Activated naive CD8-positive, alpha-beta T cell treated with anti-CD3 and anti-CD28 coated beads, Interleukin-2, amount 50 U/mL, for 16 hours (primary cell): ENCODE measurements at regions not wholly inside any gene's neighbourhood (a gene's known extent, or its start where the extent isn't known, plus 50 kb on each side); places are given as distances from the start of the nearest gene placed in this dataset.

Experiments
- DNase-seq: peaks from one replicate; pipeline ENCODE4 v3.0.0-alpha.2; 2020; ENCODE audit warnings: low read depth, low spot score

GRCh38 chr6:43968110-43968965, 158.9 kb downstream of the MRPL14 start:
- DNase-seq, result no peak

GRCh38 chr6:43967719-43968091, 159.5 kb downstream of the MRPL14 start:
- DNase-seq, result no peak

- DNase-seq, result no peak
Measured at GRCh38 chr6:43966853-43967718, 160.2 kb downstream of the MRPL14 start.

GRCh38 chr6:43966374-43966658, 160.9 kb downstream of the MRPL14 start:
- DNase-seq, result no peak

GRCh38 chr6:43965628-43966373, 161.5 kb downstream of the MRPL14 start:
- no peak for DNase-seq

- no peak for DNase-seq
Measured at GRCh38 chr6:43964659-43965570, 162.3 kb downstream of the MRPL14 start.

GRCh38 chr6:43963877-43964658, 163.2 kb downstream of the MRPL14 start:
- DNase-seq, result no peak

- DNase-seq, result no peak
Measured at GRCh38 chr6:43963203-43963602, 164.0 kb downstream of the MRPL14 start.

GRCh38 chr6:43962458-43962857, 164.8 kb downstream of the MRPL14 start:
- DNase-seq, result no peak

- DNase-seq, result no peak
Measured at GRCh38 chr6:43957273-43957672, 170.0 kb downstream of the MRPL14 start.

GRCh38 chr6:43956478-43956877, 170.8 kb downstream of the MRPL14 start:
- DNase-seq, result no peak

- no peak for DNase-seq
Measured at GRCh38 chr6:43954311-43955131, 172.7 kb downstream of the MRPL14 start.

GRCh38 chr6:43953794-43954310, 173.4 kb downstream of the MRPL14 start:
- no peak for DNase-seq

GRCh38 chr6:43953256-43953655, 174.0 kb downstream of the MRPL14 start:
- no peak for DNase-seq

GRCh38 chr6:43952746-43953145, 174.5 kb downstream of the MRPL14 start:
- DNase-seq, result no peak

- no peak for DNase-seq
Measured at GRCh38 chr6:43951756-43952675, 175.2 kb downstream of the MRPL14 start.

- DNase-seq, result no peak
Measured at GRCh38 chr6:43951063-43951755, 176.0 kb downstream of the MRPL14 start.

GRCh38 chr6:43950731-43951062, 176.6 kb downstream of the MRPL14 start:
- no peak for DNase-seq
